Sigmoid colon (tissue), 3 donors: ENCODE measurements at regions not wholly inside any gene's neighbourhood (a gene's known extent, or its start where the extent isn't known, plus 50 kb on each side); places are given as distances from the start of the nearest gene placed in this dataset.

Experiments
- CTCF ChIP-seq, 4 experiments: fragments of 450-650 bp in 3 of 4; fragments of 200-600 bp in 1 of 4; IDR thresholded peaks; one replicate each; pipeline ENCODE4 v1.5.1; 2016 to 2019; ENCODE audit warnings: antibody characterized with exemption in 4 of 4, mild to moderate bottlenecking in 3 of 4, moderate library complexity in 2 of 4
- POLR2A ChIP-seq, 2 donors: fragments of 450-650 bp; IDR thresholded peaks; one replicate each; pipeline ENCODE4 v1.6.1; 2016; ENCODE audit warnings: antibody characterized with exemption in 2 of 2, mild to moderate bottlenecking in 2 of 2, moderate library complexity in 2 of 2

GRCh38 chr12:69014047-69014446 lies 81.1 kb upstream of the CPM start:
- TF ChIP-seq CTCF (IDR thresholded peaks at IDR 0.05) (no peak), POLR2A (IDR thresholded peaks at IDR 0.05) (no peak)
